ENCODE measurements at regions not wholly inside any gene's neighbourhood (a gene's known extent, or its start where the extent isn't known, plus 50 kb on each side); places are given as distances from the start of the nearest gene placed in this dataset.

DNA sequence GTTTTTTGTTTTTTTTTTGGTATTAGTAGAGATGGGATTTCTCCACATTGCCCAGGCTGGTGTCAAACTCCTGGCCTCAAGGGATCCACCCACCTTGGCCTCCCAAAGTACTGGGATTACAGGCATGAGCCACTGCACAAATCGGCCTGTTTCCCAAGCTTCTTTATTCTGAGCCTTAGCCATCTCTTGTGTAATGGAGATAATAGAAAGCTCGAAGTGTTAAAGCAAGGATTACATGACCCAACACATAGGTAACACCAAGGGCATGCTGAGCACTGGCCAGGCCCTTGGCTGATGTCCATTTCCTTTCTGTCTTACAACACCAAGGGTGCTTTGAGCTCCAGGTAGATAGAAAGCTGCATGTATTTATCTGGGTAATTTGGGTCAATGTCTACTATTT lies 187.8 kb upstream of the MEX3C start:
- Histone ChIP-seq H3K4me2 (ENCODE audit: control insufficient read depth, insufficient read depth) (no peak overlapping the region), H3K27me3 (replicated peaks in 1 of 2; ENCODE audit: control insufficient read depth in 2 of 2, insufficient read depth in 2 of 2, low read length in 1 of 2) (no peaks in the 10 kb centered on the region; a peak in 2 of 4 replicates), H3K9ac (ENCODE audit: control insufficient read depth, insufficient read depth, low read length) (no peak overlapping the region), H3K27ac (ENCODE audit: control insufficient read depth, insufficient read depth) (no peak overlapping the region), H4K20me1 (ENCODE audit: control insufficient read depth, insufficient read depth) (no peaks in the 10 kb centered on the region), H3K79me2 (ENCODE audit: control insufficient read depth, insufficient read depth, low read length) (no peaks in the 10 kb centered on the region), H3K9me3 (replicated peaks; ENCODE audit: control insufficient read depth, insufficient read depth, low read length) (no peaks in the 10 kb centered on the region; the same call in 2 of the 3 replicates), H3K4me1 (ENCODE audit: control insufficient read depth, insufficient read depth, low read length) (no peaks in the 10 kb centered on the region), H3K36me3 (ENCODE audit: control insufficient read depth in 2 of 2, insufficient read depth in 2 of 2, low read length in 1 of 2) (no peaks in the 10 kb centered on the region), H3K4me3 (no peak overlapping the region), H2AFZ (ENCODE audit: control insufficient read depth, low read depth, low read length) (no peak overlapping the region)
- 21% methylated on average over 2 of the region's 2 CpGs for WGBS (ENCODE audit: insufficient coverage, insufficient replicate concordance, low lambda C conversion rate, missing lambda C conversion rate)
- TF ChIP-seq POLR2AphosphoS2 (IDR thresholded peaks at IDR 0.05; ENCODE audit: low read depth, low read length), result no peak
- TF ChIP-seq SP1 (IDR thresholded peaks at IDR 0.05; ENCODE audit: low read depth, low read length), result no peak
- TF ChIP-seq TAF1 (IDR thresholded peaks at IDR 0.05; ENCODE audit: borderline replicate concordance, low read depth, low read length), result no peak
- no peak for TF ChIP-seq ZNF384 (IDR thresholded peaks at IDR 0.05; ENCODE audit: borderline replicate concordance, low read depth, low read length)
- TF ChIP-seq, protein P1, sequence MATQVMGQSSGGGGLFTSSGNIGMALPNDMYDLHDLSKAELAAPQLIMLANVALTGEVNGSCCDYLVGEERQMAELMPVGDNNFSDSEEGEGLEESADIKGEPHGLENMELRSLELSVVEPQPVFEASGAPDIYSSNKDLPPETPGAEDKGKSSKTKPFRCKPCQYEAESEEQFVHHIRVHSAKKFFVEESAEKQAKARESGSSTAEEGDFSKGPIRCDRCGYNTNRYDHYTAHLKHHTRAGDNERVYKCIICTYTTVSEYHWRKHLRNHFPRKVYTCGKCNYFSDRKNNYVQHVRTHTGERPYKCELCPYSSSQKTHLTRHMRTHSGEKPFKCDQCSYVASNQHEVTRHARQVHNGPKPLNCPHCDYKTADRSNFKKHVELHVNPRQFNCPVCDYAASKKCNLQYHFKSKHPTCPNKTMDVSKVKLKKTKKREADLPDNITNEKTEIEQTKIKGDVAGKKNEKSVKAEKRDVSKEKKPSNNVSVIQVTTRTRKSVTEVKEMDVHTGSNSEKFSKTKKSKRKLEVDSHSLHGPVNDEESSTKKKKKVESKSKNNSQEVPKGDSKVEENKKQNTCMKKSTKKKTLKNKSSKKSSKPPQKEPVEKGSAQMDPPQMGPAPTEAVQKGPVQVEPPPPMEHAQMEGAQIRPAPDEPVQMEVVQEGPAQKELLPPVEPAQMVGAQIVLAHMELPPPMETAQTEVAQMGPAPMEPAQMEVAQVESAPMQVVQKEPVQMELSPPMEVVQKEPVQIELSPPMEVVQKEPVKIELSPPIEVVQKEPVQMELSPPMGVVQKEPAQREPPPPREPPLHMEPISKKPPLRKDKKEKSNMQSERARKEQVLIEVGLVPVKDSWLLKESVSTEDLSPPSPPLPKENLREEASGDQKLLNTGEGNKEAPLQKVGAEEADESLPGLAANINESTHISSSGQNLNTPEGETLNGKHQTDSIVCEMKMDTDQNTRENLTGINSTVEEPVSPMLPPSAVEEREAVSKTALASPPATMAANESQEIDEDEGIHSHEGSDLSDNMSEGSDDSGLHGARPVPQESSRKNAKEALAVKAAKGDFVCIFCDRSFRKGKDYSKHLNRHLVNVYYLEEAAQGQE (IDR thresholded peaks at IDR 0.05; ENCODE audit: low read depth, low read length), result no peak
- no peak for TF ChIP-seq NR2C2 (IDR thresholded peaks at IDR 0.05; ENCODE audit: borderline replicate concordance, control insufficient read depth, insufficient read length, low read depth)
- TF ChIP-seq, protein P2, sequence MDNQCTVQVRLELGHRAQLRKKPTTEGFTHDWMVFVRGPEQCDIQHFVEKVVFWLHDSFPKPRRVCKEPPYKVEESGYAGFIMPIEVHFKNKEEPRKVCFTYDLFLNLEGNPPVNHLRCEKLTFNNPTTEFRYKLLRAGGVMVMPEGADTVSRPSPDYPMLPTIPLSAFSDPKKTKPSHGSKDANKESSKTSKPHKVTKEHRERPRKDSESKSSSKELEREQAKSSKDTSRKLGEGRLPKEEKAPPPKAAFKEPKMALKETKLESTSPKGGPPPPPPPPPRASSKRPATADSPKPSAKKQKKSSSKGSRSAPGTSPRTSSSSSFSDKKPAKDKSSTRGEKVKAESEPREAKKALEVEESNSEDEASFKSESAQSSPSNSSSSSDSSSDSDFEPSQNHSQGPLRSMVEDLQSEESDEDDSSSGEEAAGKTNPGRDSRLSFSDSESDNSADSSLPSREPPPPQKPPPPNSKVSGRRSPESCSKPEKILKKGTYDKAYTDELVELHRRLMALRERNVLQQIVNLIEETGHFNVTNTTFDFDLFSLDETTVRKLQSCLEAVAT (IDR thresholded peaks at IDR 0.05), result no peak
- no peak for TF ChIP-seq CBX5 (IDR thresholded peaks at IDR 0.05; ENCODE audit: low read depth)
- FAIRE-seq (no peak), DNase-seq (ENCODE audit: low read depth, low spot score) (no peak), ATAC-seq (no peak)
- CTCF ChIA-PET, result interaction anchor here (0.6 to 3.0 kb wide), 10 partner anchors 9 to 278 kb away, joined by 3 to 18 read pairs (median 4); no protein-coding TSS in a partner anchor
- in situ Hi-C loops (cut with MboI), result loop anchor here (5.0 to 25.0 kb wide), 2 partner anchors 48 to 273 kb away; no protein-coding TSS in a partner anchor
- POLR2A ChIA-PET, result no interaction called here
- RAD21 ChIA-PET (ENCODE audit: unreplicated experiment), result interaction anchor here (0.7 to 3.7 kb wide), 7 partner anchors 32 to 565 kb away, joined by 3 to 17 read pairs (median 3); no protein-coding TSS in a partner anchor
- SMC1A ChIA-PET (ENCODE audit: uncharacterized antibody, unreplicated experiment), result interaction anchor here (0.8 to 1.3 kb wide), 4 partner anchors 12 to 275 kb away, joined by 3 to 7 read pairs (median 4); no protein-coding TSS in a partner anchor
- no TSS peak for BruUV-seq (replicated peaks)
- intact Hi-C loops (cut with micrococcal nuclease; ENCODE audit: unreplicated experiment), result no loop called here

All from GM12878 (cell line).